GM21737 (cell line): ENCODE measurements at regions not wholly inside any gene's neighbourhood (a gene's known extent, or its start where the extent isn't known, plus 50 kb on each side); places are given as distances from the start of the nearest gene placed in this dataset.

Source experiments
- ATAC-seq: cut with Tn5 transposase; IDR thresholded peaks from one replicate; pipeline ENCODE4 v1.9.1; 2021; ENCODE audit warnings: mild to moderate bottlenecking, moderate library complexity; ENCODE audit not compliant: unreplicated experiment

DNA sequence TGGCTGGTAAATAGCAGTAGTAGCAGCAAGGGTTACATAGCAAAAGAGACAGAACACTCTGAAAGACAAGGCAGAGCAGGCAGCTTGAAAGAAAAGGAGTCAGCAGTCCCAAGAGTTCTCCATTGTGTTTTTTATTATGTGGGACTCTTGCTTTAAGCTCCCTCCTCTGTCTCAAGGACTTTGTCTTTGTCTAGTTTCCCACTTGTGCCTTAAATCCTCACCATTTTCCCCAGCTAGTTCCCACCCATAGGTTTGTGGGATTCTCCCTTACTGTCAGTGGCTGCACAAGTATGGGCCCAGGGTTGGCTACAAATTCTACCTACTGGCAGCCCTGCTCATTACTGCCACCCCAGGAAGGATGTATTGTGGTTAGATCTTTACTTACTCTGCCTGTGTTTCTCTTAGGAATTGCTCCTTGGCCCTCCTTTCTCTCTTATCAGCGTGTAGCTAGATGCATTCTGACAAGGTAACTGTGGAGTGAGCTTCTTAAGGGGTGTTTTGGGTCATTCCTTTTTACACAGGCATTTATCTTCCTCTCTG lies 413.4 kb upstream of the PCDH9 start:
- ATAC-seq, result no peak

DNA sequence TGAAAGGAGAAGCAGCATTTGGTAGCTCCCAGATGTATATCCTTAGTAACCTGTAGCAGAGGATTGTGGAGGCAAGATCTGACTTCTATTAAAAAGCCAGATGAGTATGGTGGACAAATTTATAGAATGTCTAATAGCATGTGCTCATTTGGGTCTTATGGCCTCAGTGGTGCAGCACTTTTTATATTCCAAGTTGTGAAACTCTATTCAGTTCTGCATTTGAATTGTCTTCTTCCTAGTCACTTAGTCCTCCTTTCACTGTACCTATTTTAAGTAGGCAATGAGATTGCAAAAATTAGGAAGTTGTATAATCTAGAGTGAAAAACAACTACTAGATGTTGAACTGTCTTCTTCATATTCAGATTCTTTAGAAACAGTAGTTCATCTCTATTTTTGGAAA lies 412.5 kb upstream of the PCDH9 start:
- ATAC-seq, result no peak

- no peak for ATAC-seq
These were observed 405.6 kb upstream of the PCDH9 start for GRCh38 chr13:67635754-67636153.

- no peak for ATAC-seq
These were observed 402.5 kb upstream of the PCDH9 start for GRCh38 chr13:67632590-67632989.

GRCh38 chr13:67630640-67631039 lies 400.5 kb upstream of the PCDH9 start:
- ATAC-seq, result no peak

GRCh38 chr13:67623630-67624029 lies 393.5 kb upstream of the PCDH9 start:
- no peak for ATAC-seq

DNA sequence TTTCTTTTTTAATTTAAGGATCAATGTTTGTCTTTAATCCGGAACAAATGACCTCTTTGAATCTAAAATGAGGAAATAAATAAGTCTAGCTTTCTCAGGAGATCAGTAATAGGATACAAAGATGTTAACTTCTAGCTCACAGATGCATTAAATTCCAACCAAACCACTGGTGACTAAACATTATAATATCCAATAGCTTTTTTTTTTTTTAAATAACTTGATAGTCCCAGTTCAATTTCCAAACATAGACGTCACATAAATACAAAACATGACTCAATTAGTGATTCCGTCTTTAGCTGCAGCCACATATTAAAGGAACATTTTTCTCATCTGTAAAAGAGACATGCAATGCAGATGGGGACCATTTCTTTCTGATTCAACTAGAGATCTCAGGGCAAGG lies 390.5 kb upstream of the PCDH9 start:
- no peak for ATAC-seq

DNA sequence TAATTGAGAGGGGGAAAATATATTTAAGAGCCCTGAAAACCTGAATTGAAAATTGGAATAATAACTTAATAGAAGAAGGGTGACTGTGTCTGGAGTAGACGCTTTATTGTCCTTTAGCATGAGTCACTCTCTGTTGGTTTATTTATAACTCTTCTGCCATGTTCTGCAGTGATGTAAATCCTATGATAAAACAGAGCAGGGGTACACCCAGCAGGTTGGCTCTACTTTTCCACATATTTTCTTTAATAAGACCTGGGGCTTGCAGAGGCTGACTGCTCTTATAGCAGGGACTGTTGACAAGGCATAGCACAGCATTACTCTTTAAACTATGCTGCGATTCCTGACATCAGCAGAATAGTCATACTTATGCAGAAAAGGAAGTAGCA lies 389.9 kb upstream of the PCDH9 start:
- ATAC-seq, result no peak

DNA sequence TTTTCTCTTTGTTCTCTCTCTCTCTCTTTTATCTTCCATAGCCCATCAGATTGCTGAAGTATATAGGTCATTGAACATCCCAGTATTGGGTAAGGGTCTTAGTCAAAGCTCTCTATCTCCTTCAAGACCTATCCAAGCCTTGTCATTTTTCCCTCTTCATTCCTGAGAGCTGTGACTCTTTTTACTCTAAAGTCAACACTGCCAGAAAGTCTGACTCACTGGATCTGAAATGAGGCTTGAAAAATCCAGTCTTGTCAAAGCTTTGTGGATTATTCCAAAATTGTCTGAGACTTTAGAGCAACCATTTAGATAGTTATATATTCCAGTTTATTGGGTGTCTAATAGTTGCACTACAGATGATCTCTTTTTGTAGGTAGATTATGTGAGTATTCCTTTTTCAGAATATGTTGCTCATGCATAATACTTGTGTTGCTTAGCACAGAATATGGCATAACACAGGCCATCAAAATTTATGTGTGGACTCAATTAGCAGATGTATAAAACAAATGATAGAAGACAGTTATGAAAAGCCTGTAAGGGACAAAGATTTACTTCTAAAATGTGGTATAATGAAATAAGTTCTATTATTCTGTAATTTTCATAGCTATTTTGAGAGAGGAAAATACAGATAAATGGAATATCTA lies 389.3 kb upstream of the PCDH9 start:
- ATAC-seq, result no peak

DNA sequence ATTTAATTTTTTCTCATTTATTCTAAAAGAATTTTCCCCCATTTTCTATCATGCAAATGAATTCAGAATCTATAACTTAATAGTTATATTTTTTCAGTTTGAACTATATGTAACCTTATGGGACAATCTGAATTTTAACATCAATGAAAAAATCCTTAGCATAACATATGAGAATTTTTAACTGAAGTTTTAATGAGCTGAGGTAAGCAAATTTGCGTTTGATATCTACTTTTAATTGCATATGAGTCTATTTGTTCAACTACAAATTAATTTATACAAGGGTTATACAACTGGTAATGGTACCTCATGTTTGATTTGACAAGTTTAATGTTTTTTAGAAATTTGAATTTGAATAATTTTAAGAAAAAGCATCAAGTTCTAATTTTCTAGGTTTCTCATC lies 384.4 kb upstream of the PCDH9 start:
- no peak for ATAC-seq

GRCh38 chr13:67614013-67614412 lies 383.9 kb upstream of the PCDH9 start:
- no peak for ATAC-seq

DNA sequence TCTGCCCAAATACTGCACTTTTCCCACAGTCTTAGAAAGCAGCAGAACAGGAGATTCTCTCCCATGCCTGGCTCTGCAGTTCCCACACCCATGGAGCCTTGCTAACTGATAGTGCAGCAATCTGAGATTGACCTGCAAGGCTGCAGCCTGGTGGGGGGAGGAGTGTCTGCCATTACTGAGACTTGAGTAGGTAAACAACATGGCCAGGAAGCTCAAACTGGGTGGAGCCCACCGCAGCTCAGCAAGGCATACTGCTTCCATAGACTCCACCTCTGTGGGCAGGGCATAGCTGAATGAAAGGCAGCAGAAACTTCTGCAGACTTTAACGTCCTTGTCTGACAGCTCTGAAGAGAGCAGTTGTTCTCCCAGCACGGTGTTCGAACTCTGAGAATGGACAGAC lies 358.5 kb upstream of the PCDH9 start:
- ATAC-seq, result no peak

DNA sequence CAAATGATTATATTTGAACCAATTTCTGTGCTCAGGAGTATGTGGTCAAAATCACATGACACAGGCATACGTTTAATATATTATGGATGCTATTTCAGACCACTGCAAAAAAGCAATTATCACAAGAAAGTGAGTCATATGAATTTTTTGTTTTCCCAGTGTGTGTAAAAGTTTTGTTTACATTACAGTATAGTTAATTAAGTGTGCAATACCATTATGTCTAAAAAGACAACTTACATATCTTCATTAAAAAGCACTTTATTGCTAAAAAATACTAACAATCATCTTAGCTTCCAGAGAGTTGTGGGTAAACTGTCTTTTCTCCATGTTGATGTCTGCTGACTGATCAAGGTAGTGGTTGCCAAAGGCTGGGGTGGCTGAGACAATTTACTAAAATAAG lies 347.2 kb upstream of the PCDH9 start:
- ATAC-seq, result no peak

GRCh38 chr13:67574320-67575233 lies 344.4 kb upstream of the PCDH9 start:
- ATAC-seq, result no peak

GRCh38 chr13:67568205-67568604 lies 338.1 kb upstream of the PCDH9 start:
- no peak for ATAC-seq

DNA sequence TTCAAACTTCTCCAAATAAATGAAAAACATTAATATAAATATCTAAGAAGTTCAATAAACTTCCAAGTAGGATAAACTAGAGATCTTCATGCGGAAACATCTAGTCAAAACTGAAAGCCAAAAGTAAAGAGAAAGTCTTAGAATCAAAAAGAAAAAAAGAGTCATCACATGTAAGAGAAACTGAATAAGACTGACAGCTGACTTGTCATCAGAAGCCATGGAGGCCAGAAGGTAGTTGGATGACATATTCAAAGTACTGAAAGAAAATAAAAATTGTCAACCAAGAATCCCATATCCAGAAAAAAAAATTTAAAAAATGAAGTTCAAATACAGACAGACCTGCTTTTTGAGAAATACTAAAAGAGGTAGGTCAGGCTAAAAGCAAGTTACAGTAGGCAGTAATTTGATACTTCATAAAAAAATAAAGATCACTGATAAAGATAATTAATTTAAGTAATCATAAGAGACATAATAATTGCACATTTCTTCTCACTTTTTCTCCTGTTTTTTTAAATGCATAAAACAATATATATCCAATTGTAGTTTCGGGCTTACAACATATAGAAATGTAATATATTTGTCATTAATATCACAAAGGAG lies 327.6 kb upstream of the PCDH9 start:
- no peak for ATAC-seq

GRCh38 chr13:67557118-67557517 lies 327.0 kb upstream of the PCDH9 start:
- ATAC-seq, result no peak

DNA sequence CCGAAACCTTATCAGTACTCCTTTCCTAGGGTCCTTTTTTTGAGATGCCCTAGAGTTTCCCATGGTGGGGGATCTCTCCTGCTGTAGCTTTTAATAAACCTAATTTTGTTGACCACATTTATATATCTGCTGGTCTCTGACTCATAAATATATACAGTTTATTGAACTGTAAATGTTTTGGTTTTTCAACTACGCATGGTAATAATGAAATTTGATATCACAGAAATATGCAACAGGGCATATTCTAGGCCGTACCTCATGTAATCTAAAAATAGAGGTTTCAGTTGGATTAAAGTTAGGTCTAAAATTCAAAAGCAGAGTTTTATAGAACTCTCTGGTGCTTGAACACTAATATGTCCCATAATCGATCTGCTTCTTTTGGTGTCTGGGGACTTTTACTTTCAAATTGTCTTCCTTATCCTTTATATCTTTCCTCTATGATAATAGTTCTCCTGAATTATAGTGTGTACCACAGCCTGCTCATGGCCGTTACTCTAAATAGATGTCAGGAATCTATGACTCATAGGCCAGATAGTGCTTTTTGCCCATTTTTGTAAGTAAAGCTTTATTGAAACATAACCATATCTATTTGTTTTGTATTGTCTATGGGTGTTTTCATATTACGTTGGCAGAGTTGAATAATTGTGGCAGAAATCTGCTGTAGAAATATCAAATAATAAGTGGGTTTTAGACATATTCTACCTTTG lies 324.8 kb upstream of the PCDH9 start:
- ATAC-seq, result no peak

- ATAC-seq, result no peak
These were observed 324.1 kb upstream of the PCDH9 start for GRCh38 chr13:67554286-67554685.

DNA sequence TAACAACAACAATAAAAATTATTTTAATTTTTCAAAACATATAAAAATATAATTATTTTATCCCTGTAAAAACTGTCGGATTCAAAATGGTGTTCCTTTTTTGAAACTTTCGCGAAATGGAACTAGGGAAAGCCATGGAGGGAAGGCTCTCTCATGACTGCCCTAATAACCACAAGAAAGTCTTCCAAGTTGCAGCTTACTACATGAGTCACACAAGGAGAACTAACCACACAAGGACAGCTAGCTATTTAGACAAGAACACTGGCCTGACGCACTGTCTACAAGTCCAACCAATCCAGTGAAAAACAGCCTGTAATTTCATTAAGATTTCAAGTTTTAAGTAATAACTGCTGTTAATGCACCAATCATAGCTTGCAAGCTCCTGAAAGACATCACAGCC lies 319.2 kb upstream of the PCDH9 start:
- ATAC-seq, result no peak

DNA sequence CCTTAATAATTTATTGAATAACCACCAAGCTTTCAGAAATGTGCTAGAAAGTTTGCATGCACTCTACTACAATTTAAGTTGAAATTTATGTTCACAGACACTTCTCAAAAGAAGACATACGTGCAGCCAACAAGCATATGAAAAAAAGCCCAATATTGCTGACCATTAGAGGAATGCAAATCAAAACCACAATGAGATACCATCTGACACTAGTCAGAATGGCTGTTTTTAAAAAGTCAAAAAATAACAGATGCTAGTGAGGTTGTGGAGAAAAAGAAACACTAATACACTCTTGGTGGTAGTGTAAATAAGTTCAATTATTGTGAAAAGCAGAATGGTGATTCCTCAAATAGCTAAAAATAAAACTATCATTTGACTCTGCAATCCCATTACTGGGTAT lies 308.8 kb upstream of the PCDH9 start:
- ATAC-seq, result no peak
